Endothelial cell of hepatic sinusoid (primary cell): ENCODE measurements at regions not wholly inside any gene's neighbourhood (a gene's known extent, or its start where the extent isn't known, plus 50 kb on each side); places are given as distances from the start of the nearest gene placed in this dataset.

Source experiments
- in situ Hi-C: cut with HindIII; loops from 2 replicates; pipeline ENCODE4 v1.10.0; 2017; ENCODE audit warnings: low sequenced_read_pairs

DNA sequence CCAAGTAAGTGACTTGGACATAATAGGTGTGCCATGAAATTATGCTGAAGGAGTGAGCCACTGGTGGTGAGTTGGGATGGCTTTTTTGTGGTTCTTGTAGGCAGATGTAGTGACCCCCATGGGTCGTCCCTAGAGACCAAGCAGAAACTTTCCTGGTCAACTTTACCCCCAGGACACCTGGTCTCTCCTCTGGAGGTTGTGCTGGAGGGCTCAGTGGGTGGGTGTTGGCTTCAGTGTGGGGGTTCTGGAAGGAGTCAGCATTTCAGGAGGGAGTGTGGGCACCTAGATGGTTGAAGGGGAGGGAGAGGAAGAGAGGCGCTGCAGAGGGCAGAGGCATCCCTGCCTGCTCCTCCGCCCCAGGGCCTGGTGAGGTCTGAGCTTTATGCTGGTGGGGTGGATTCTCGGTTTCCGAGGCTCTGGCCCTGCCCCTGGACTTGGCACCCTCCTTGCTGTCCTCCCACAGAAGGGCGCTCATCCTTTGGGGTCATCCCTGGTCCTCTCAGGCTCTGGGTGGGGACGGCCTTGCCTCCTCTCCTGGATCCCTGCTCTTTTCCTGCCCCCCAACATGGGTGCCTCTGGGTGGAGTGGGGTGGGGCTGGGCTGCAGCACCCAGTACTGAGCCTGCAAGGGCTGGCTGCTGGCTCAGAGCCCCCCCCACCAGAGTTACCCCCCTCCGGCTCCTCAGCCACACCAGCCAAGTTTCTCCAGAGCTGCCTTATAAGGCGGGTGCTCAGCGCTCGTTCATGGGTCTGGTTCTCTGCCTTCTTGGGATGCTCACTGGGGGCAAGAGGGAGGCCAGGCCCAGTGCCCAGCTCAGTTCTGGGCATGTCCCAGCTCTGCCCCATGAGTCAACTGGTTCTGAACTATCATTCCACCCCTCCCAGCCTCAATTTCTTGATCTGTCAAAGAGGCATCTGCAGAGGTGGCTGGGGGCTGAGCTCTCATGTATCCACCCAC, 266.8 kb downstream of the SEC14L1 start:
- in situ Hi-C loops = no loop called here

- in situ Hi-C loops = no loop called here
Observed at GRCh38 chr17:77408284-77408683, 267.5 kb downstream of the SEC14L1 start.

DNA sequence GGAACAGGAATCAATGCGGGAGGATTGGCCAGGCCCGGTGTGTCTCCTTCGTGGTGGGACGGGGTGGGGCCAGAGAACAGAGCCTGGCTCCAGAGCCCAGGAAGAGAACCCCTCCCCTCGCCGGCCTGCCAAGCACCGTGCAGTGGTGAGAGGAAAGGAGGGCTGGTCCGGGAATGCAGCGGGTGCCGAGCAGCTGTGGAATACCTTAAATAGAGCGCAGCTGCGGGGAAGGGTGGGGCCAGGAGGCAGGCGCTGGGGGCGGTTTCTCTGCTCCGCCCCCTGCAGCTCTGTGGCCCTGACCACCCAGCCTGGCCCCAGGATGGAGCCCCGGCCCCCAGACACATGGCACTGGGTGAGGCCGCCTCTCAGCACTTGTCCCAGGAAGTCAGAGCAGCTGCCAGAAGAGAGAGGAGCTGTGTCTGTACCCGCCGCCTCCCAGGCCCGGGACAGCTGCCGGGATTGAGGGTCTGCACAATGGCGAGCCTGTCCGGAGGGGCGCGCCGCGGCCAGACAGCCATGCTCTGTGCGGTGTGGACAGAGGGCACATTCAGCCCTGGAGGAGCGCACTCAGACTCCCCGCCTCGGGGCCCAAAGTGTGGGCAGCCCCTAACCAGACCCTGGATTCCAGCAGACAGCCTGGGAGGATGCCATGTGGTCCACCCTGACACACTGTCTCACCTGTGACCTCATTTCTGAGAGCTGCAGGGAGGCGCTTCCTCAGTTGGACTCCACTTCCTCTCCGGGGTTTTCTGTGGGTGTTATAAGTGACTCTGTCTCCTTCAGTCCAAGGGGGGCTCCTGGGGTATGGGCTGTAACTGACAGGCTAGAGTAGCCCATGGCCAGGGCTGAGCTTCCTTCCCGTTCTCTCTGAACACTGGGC, 268.8 kb downstream of the SEC14L1 start:
- in situ Hi-C loops = no loop called here

DNA sequence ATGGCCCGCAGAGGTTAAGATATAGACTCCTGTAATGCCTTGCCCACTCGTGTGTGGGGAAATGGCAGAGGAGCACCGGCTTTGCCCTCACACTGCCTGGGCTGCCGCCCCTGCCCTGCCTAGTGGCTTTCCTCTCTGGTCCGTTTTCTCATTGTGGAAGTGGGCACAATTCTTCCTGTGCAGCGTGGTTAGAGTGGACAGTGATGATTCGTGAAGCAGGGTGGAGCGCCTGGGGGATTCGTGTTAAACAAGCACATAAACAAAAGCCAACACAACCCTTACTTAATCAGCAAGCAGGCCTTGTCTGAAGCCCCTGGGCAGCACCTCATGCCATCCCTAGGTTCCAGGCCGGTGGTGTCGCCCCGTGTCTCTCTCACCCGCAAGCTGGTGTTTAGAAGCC, 269.7 kb downstream of the SEC14L1 start:
- in situ Hi-C loops = no loop called here

DNA sequence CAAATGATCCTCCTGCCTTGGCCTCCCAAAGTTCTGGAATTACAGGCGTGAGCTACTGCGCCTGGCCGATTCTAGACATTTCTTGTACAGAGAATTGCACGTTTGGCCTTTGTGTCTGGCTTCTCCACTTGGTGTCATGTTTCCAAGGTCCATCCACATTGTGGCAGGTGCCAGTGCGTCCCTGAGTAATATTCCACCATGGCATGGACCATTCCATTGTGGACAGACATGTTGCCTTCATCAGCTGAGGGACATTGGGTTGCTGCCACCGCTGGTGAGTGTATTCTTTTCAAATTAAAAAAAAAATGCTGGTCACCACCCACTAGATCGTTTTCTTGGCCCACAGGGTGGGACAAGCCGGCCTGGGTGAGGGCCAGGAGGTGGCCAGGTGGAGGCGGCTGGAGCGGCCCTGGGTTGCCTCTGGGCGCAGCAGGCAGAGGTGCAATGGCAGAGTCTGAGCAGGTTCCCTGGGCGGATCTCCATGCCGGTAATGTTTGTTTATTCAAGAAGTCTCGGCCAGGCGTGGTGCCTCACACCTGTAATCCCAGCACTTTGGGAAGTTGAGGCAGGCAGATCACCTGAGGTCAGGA, 274.1 kb downstream of the SEC14L1 start:
- in situ Hi-C loops = no loop called here

- in situ Hi-C loops = no loop called here
Observed at GRCh38 chr17:77416105-77416713, 275.4 kb downstream of the SEC14L1 start.

DNA sequence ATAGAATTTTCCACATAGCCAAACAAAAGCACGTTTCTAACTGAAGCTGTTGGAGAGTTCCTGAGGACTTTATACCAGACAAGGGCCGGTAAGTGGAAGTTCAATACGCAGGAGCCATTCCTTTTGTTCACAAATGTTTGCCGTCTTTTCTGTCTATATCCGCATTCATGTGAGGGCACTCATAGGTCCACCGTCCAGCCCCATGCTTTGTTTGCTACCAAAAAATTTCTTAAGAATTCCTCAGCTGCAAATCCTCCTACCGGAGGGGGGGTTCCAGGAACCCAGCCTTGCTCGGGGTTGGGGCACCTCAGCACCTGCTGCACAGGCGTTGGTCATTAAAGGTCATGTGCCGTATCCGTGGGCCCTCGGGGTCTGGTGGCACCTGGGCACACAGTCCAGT, 276.8 kb downstream of the SEC14L1 start:
- in situ Hi-C loops = no loop called here

- in situ Hi-C loops = no loop called here
Observed at GRCh38 chr17:77418609-77419008, 277.8 kb downstream of the SEC14L1 start.

- in situ Hi-C loops = no loop called here
Observed at GRCh38 chr17:77419095-77419494, 278.3 kb downstream of the SEC14L1 start.

DNA sequence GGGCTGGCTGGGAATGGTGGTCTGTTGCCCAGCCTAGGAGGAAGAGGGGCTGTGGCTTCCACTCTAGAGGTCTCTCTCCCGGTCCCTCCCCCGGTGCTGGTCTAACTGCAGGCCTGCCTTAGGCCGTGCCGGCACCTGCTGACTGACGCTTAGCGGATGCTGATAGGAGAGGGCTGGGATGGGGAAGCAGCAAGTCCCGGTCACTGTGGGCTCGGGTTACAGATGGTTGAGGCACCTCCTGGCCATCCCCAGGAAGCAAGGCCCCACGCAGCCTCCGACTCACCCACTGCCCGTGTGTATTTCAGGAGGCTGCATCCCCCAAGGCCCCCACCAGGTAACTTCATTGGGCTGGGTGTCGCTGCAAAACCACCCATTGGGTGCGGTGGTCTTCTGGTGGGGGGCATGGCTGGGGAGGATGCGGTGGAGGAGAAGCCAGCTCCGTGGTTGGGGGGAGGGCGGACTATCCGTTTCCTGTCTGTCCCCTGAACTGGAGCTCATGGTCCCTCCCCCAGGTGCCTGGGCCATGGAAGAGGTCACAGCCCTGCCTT, 278.9 kb downstream of the SEC14L1 start:
- in situ Hi-C loops = loop anchor here (5.0 to 10.0 kb wide), 3 partner anchors 65 to 142 kb away; no protein-coding TSS in a partner anchor

DNA sequence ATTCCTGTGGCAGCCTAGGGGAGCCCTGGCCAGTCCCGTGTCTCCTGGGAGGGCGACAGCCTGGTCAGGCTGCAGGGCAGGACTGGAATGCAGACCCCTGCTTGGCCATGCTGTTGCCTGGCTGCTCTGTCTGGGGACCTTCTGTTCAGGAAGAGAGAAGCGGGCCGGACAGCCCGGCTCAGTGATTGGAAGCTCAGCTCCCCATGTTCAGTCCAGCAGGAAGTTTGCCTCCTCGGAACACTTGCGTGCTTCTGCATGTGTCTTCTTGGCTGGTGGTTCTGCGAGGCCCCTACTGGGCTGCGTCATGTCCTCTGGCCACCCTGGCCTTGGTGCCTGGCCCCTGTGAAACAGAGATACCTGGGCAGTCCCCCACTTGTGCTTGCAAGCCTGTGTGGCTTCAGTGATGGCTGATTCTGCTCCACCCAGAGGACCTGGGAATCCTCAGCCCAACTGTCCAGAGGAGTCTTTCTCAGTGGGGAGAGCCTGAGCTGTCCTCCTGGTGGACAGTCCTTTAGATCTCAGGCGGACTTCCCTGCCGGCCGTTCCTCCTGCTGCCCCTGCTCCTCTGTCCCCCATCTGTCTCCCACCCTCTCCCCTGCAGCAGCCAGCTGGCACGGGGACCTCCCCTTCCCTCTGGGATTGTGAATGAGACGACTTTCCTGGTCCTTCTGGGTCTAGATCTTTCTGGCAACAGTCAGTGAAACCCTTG, 279.5 kb downstream of the SEC14L1 start:
- in situ Hi-C loops = loop anchor here (5.0 to 10.0 kb wide), 3 partner anchors 65 to 143 kb away; no protein-coding TSS in a partner anchor

GRCh38 chr17:77420804-77421629, 280.2 kb downstream of the SEC14L1 start:
- in situ Hi-C loops = loop anchor here (5.0 to 10.0 kb wide), 3 partner anchors 66 to 144 kb away; no protein-coding TSS in a partner anchor

GRCh38 chr17:77421630-77421972, 280.8 kb downstream of the SEC14L1 start:
- in situ Hi-C loops = loop anchor here (5.0 to 10.0 kb wide), 3 partner anchors 67 to 144 kb away; no protein-coding TSS in a partner anchor

DNA sequence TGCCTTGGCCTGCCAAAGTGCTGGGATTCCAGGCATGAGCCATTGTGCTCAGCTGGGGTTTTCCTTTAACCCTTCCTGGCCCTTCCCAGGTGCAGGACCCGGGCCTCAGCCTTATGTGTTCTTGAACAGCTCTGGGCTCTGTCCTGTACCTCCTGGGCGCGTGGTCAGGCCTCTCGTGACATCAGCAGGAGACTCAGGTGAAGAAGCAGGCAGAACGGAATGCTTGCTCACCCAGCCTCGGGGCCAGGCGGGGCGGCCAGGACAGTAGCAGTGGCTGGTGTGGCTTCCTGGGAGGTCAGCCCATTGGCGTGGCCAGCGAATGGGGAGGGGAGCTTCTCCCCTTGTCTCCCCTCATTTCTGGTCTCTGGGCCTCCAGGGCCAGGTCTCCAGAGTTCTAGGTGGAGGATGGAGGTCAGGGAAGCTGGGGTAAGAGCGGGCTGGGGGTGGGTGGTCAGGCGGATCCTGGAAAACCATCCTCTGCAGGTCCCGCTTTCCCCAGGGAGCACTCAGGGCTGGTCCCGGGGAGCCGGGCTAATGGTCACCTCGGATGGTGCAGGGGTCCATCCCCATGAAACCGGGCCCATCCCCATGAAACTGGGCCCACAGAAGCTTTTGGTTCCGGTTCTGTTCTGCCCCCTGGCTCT, 281.5 kb downstream of the SEC14L1 start:
- in situ Hi-C loops = loop anchor here (5.0 to 10.0 kb wide), 3 partner anchors 67 to 145 kb away; no protein-coding TSS in a partner anchor

DNA sequence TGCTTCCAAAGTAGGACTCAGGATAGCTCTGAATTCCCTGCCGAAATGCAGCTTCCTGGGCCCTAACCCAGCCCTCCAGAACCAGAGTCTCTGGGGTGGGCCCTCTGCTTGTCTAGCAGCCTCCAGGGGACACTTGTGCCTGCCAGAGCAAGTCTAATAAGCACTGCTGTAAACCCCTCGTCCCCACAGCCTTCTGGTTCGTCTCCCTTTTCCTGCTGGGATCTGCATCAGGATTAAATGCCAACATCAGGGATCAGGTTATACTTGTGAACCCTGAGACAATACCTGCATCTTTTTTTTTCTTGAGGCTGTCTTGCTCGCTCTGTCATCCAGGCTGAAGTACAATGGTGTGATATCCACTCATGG, 282.0 kb downstream of the SEC14L1 start:
- in situ Hi-C loops = loop anchor here (5.0 to 10.0 kb wide), 3 partner anchors 68 to 145 kb away; no protein-coding TSS in a partner anchor

- in situ Hi-C loops = loop anchor here (5.0 to 10.0 kb wide), 3 partner anchors 69 to 147 kb away; no protein-coding TSS in a partner anchor
Observed at GRCh38 chr17:77423589-77424451, 283.1 kb downstream of the SEC14L1 start.
